ENCODE measurements at regions not wholly inside any gene's neighbourhood (a gene's known extent, or its start where the extent isn't known, plus 50 kb on each side); places are given as distances from the start of the nearest gene placed in this dataset.

GRCh38 chr2:234145057-234145456 is 94.6 kb downstream of the SPP2 start:
- TF ChIP-seq, protein P1, sequence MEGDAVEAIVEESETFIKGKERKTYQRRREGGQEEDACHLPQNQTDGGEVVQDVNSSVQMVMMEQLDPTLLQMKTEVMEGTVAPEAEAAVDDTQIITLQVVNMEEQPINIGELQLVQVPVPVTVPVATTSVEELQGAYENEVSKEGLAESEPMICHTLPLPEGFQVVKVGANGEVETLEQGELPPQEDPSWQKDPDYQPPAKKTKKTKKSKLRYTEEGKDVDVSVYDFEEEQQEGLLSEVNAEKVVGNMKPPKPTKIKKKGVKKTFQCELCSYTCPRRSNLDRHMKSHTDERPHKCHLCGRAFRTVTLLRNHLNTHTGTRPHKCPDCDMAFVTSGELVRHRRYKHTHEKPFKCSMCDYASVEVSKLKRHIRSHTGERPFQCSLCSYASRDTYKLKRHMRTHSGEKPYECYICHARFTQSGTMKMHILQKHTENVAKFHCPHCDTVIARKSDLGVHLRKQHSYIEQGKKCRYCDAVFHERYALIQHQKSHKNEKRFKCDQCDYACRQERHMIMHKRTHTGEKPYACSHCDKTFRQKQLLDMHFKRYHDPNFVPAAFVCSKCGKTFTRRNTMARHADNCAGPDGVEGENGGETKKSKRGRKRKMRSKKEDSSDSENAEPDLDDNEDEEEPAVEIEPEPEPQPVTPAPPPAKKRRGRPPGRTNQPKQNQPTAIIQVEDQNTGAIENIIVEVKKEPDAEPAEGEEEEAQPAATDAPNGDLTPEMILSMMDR (conservative IDR thresholded peaks at IDR 0.05 in 1 of 2, IDR thresholded peaks at IDR 0.05 in 1 of 2; ENCODE audit: low read depth in 1 of 2, low read length in 2 of 2) = no peak
- TF ChIP-seq EZH2 (IDR thresholded peaks at IDR 0.05; ENCODE audit: low read length, missing control alignments) = no peak

Measured in fibroblast of lung (primary cell).